Colonic mucosa (tissue), 4 donors: ENCODE measurements at regions not wholly inside any gene's neighbourhood (a gene's known extent, or its start where the extent isn't known, plus 50 kb on each side); places are given as distances from the start of the nearest gene placed in this dataset.

ENCODE experiments used
- DNase-seq: peaks from one replicate; pipeline ENCODE4 v3.0.0-alpha.2; 2020
- H3K27ac ChIP-seq: fragments of 200-600 bp; one replicate; pipeline ENCODE4 v1.8.0; 2021
- H3K27me3 ChIP-seq: fragments of 200-600 bp; one replicate; pipeline ENCODE4 v1.8.0; 2021
- H3K36me3 ChIP-seq: fragments of 200-600 bp; one replicate; pipeline ENCODE4 v1.8.0; 2021
- H3K4me1 ChIP-seq: fragments of 200-600 bp; one replicate; pipeline ENCODE4 v1.8.0; 2021; ENCODE audit warnings: mild to moderate bottlenecking
- H3K4me3 ChIP-seq: fragments of 200-600 bp; one replicate; pipeline ENCODE4 v1.8.0; 2021
- H3K9ac ChIP-seq, 2 donors: one replicate each; pipeline ENCODE4 v1.7.0; 2013; ENCODE audit warnings: control low read depth in 2 of 2, low read depth in 2 of 2, low read length in 2 of 2
- H3K9me3 ChIP-seq: fragments of 200-600 bp; one replicate; pipeline ENCODE4 v1.8.0; 2021
- CTCF ChIP-seq: fragments of 200-600 bp; IDR thresholded peaks from one replicate; pipeline ENCODE4 v1.8.0; 2022; ENCODE audit warnings: antibody characterized with exemption, mild to moderate bottlenecking
- intact Hi-C: fragments of 100-400 bp; cut with DNase I; formaldehyde crosslinking; loops from one replicate; pipeline ENCODE4 v1.14.1; 2022
- donor health status: healthy.
- donor health status: DM: no; HTN: no; CAD: no.
- donor health status: DM: no; HTN: no; CAD: no.

- Histone ChIP-seq H3K4me1 (no peaks in the 10 kb centered on the region), H3K9me3 (no peaks in the 10 kb centered on the region), H3K27me3 (no peaks in the 10 kb centered on the region), H3K4me3 (no peak overlapping the region), H3K9ac (no peak overlapping the region), H3K36me3 (no peaks in the 10 kb centered on the region), H3K27ac (no peak overlapping the region)
- no peak for TF ChIP-seq CTCF
- intact Hi-C loops = no loop called here
- no peak for DNase-seq
Observed at GRCh38 chr7:18405726-18406125, 89.8 kb upstream of the HDAC9 start.

- H3K36me3 ChIP-seq = no peaks in the 10 kb centered on the region
- H3K27me3 ChIP-seq = no peaks in the 10 kb centered on the region
- H3K27ac ChIP-seq = no peak overlapping the region
- no peak for TF ChIP-seq CTCF
- H3K4me1 ChIP-seq = no peaks in the 10 kb centered on the region
- no peak for DNase-seq
- H3K9ac ChIP-seq = no peak overlapping the region
- no peak overlapping the region for H3K4me3 ChIP-seq
- intact Hi-C loops = no loop called here
- H3K9me3 ChIP-seq = no peaks in the 10 kb centered on the region
Observed at GRCh38 chr7:18407385-18407784, 88.2 kb upstream of the HDAC9 start.

- Histone ChIP-seq H3K9ac (no peak overlapping the region), H3K9me3 (no peaks in the 10 kb centered on the region), H3K27ac (no peak overlapping the region), H3K4me3 (no peak overlapping the region), H3K4me1 (no peaks in the 10 kb centered on the region), H3K36me3 (no peaks in the 10 kb centered on the region), H3K27me3 (no peaks in the 10 kb centered on the region)
- intact Hi-C loops = no loop called here
- DNase-seq = no peak
- no peak for TF ChIP-seq CTCF
Observed at GRCh38 chr7:18408461-18408860, 87.1 kb upstream of the HDAC9 start.

GRCh38 chr7:18408868-18409267 is 86.7 kb upstream of the HDAC9 start:
- no peaks in the 10 kb centered on the region for H3K27me3 ChIP-seq
- no peak overlapping the region for H3K27ac ChIP-seq
- no peaks in the 10 kb centered on the region for H3K4me1 ChIP-seq
- no peak overlapping the region for H3K4me3 ChIP-seq
- no peak for DNase-seq
- no peaks in the 10 kb centered on the region for H3K9me3 ChIP-seq
- no peaks in the 10 kb centered on the region for H3K36me3 ChIP-seq
- intact Hi-C loops = no loop called here
- TF ChIP-seq CTCF = no peak
- no peak overlapping the region for H3K9ac ChIP-seq

- Histone ChIP-seq H3K9ac (no peak overlapping the region), H3K4me3 (no peak overlapping the region), H3K4me1 (no peaks in the 10 kb centered on the region), H3K27ac (no peak overlapping the region), H3K27me3 (no peaks in the 10 kb centered on the region), H3K36me3 (no peaks in the 10 kb centered on the region), H3K9me3 (no peaks in the 10 kb centered on the region)
- no peak for TF ChIP-seq CTCF
- intact Hi-C loops = no loop called here
- no peak for DNase-seq
Observed at GRCh38 chr7:18413447-18413846, 82.1 kb upstream of the HDAC9 start.

- intact Hi-C loops = no loop called here
- no peak overlapping the region for H3K4me3 ChIP-seq
Observed at GRCh38 chr7:18414885-18415284, 80.7 kb upstream of the HDAC9 start.

More at GRCh38 chr7:18414885-18415284, 80.7 kb upstream of the HDAC9 start:
- Histone ChIP-seq H3K9me3 (no peaks in the 10 kb centered on the region), H3K36me3 (no peaks in the 10 kb centered on the region), H3K9ac (no peak overlapping the region), H3K27ac (no peak overlapping the region), H3K27me3 (no peaks in the 10 kb centered on the region), H3K4me1 (no peaks in the 10 kb centered on the region)
- no peak for TF ChIP-seq CTCF
- DNase-seq = no peak
